ENCODE measurements at regions not wholly inside any gene's neighbourhood (a gene's known extent, or its start where the extent isn't known, plus 50 kb on each side); places are given as distances from the start of the nearest gene placed in this dataset.

GRCh38 chr6:21507811-21508210, 85.7 kb upstream of the SOX4 start:
- Histone ChIP-seq H3K27ac (ENCODE audit: extremely low read depth, low read depth, low read length) (no peak overlapping the region), H3K9me3 (ENCODE audit: control insufficient read depth, insufficient read depth, low read depth, low read length) (no peaks in the 10 kb centered on the region), H3K36me3 (ENCODE audit: control insufficient read depth in 2 of 2, insufficient read depth in 1 of 2, low read length in 2 of 2) (no peaks in the 10 kb centered on the region), H3K4me1 (ENCODE audit: control insufficient read depth, insufficient read depth, low read length) (no peaks in the 10 kb centered on the region), H3K4me3 (ENCODE audit: low read depth, low read length) (no peak overlapping the region)
- POLR2A ChIA-PET = no interaction called here
- TF ChIP-seq ZNF37A (tag by site-specific recombination; IDR thresholded peaks at IDR 0.05) (no peak), ZNF776 (tag by site-specific recombination; IDR thresholded peaks at IDR 0.05; ENCODE audit: borderline replicate concordance) (no peak), KLF10 (tag by site-specific recombination; IDR thresholded peaks at IDR 0.05) (no peak), ZNF302 (tag by site-specific recombination; IDR thresholded peaks at IDR 0.05; ENCODE audit: low read depth) (no peak), ZNF785 (tag by site-specific recombination; IDR thresholded peaks at IDR 0.05) (no peak), MYNN (tag by site-specific recombination; IDR thresholded peaks at IDR 0.05; ENCODE audit: borderline replicate concordance) (no peak), ZNF558 (tag by site-specific recombination; IDR thresholded peaks at IDR 0.05) (no peak), ZNF121 (tag by site-specific recombination; IDR thresholded peaks at IDR 0.05) (no peak), AEBP2 (tag by site-specific recombination; IDR thresholded peaks at IDR 0.05; ENCODE audit: borderline replicate concordance) (no peak), ZNF529 (tag by site-specific recombination; IDR thresholded peaks at IDR 0.05; ENCODE audit: insufficient replicate concordance) (no peak), ZNF175 (tag by site-specific recombination; IDR thresholded peaks at IDR 0.05) (no peak), ZNF76 (tag by site-specific recombination; IDR thresholded peaks at IDR 0.05; ENCODE audit: borderline replicate concordance, low read depth) (no peak), ZNF248 (tag by site-specific recombination; IDR thresholded peaks at IDR 0.05) (no peak), ZNF174 (tag by site-specific recombination; IDR thresholded peaks at IDR 0.05) (no peak), ZNF416 (tag by site-specific recombination; IDR thresholded peaks at IDR 0.05) (no peak)
- CTCF ChIA-PET = interaction anchor here (0.6 kb wide), 1 partner anchor 24 kb away, joined by 4 read pairs; no protein-coding TSS in a partner anchor

DNA sequence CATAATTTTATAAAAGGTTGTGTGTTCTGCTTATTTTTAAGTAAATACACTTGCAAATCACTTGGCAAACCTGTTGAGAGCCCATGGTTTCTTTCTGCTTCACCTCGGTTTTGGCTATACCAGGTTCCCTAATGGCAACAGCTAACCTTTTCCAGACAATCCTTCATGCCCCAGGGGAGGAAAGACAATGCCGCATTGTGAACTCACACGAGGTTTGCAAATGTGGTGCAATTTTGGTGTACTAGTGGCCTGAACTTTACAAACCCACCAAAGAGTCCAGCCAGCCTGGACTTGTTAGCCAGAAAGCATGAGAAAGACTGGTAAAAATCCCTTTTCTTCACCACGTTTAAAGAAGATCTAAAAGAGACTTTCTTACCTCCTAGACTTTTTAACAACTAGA, 84.8 kb upstream of the SOX4 start:
- ChIA-PET CTCF (interaction anchor here (0.6 to 0.7 kb wide), 2 partner anchors 55 to 182 kb away, joined by 5 to 7 read pairs; no protein-coding TSS in a partner anchor), POLR2A (no interaction called here)
- H3K4me1 ChIP-seq (ENCODE audit: control insufficient read depth, insufficient read depth, low read length) = no peaks in the 10 kb centered on the region
- H3K4me3 ChIP-seq (ENCODE audit: low read depth, low read length) = no peak overlapping the region
- TF ChIP-seq GLIS1 (tag by site-specific recombination; IDR thresholded peaks at IDR 0.05) (no peak), ZNF596 (tag by site-specific recombination; IDR thresholded peaks at IDR 0.05) (no peak), ZNF792 (tag by site-specific recombination; IDR thresholded peaks at IDR 0.05) (no peak), ZNF433 (tag by site-specific recombination; IDR thresholded peaks at IDR 0.05; ENCODE audit: low read depth) (no peak), ZNF585B (tag by site-specific recombination; IDR thresholded peaks at IDR 0.05) (no peak), ZNF391 (tag by site-specific recombination; IDR thresholded peaks at IDR 0.05; ENCODE audit: borderline replicate concordance, low read depth) (no peak)
- H3K27ac ChIP-seq (ENCODE audit: extremely low read depth, low read depth, low read length) = no peak overlapping the region
- H3K9me3 ChIP-seq (ENCODE audit: control insufficient read depth, insufficient read depth, low read depth, low read length) = no peaks in the 10 kb centered on the region
- no peaks in the 10 kb centered on the region for H3K36me3 ChIP-seq (ENCODE audit: control insufficient read depth in 2 of 2, insufficient read depth in 1 of 2, low read length in 2 of 2)

GRCh38 chr6:21511891-21512550, 81.5 kb upstream of the SOX4 start:
- Histone ChIP-seq H3K4me1 (ENCODE audit: control insufficient read depth, insufficient read depth, low read length) (no peaks in the 10 kb centered on the region), H3K9me3 (ENCODE audit: control insufficient read depth, insufficient read depth, low read depth, low read length) (no peaks in the 10 kb centered on the region), H3K27ac (ENCODE audit: extremely low read depth, low read depth, low read length) (no peak overlapping the region), H3K4me3 (ENCODE audit: low read depth, low read length) (no peak overlapping the region), H3K36me3 (ENCODE audit: control insufficient read depth in 2 of 2, insufficient read depth in 1 of 2, low read length in 2 of 2) (no peaks in the 10 kb centered on the region)
- ChIA-PET CTCF (interaction anchor here (0.5 kb wide), 1 partner anchor 958 kb away, joined by 5 read pairs; no protein-coding TSS in a partner anchor), POLR2A (interaction anchor here (0.6 kb wide), 1 partner anchor 89 kb away, joined by 3 read pairs; no protein-coding TSS in a partner anchor)
- TF ChIP-seq, protein P1, sequence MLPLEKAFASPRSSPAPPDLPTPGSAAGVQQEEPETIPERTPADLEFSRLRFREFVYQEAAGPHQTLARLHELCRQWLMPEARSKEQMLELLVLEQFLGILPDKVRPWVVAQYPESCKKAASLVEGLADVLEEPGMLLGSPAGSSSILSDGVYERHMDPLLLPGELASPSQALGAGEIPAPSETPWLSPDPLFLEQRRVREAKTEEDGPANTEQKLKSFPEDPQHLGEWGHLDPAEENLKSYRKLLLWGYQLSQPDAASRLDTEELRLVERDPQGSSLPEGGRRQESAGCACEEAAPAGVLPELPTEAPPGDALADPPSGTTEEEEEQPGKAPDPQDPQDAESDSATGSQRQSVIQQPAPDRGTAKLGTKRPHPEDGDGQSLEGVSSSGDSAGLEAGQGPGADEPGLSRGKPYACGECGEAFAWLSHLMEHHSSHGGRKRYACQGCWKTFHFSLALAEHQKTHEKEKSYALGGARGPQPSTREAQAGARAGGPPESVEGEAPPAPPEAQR (tag by site-specific recombination; IDR thresholded peaks at IDR 0.05) = no peak
- TF ChIP-seq SCRT1 (tag by site-specific recombination; IDR thresholded peaks at IDR 0.05; ENCODE audit: borderline replicate concordance) (no peak), TRIM28 (IDR thresholded peaks at IDR 0.05; ENCODE audit: borderline replicate concordance, low read length) (no peak), ZBTB21 (tag by site-specific recombination; IDR thresholded peaks at IDR 0.05) (no peak), ZNF768 (tag by site-specific recombination; IDR thresholded peaks at IDR 0.05) (no peak), ZNF239 (tag by site-specific recombination; IDR thresholded peaks at IDR 0.05) (no peak)
- TF ChIP-seq, protein P2, sequence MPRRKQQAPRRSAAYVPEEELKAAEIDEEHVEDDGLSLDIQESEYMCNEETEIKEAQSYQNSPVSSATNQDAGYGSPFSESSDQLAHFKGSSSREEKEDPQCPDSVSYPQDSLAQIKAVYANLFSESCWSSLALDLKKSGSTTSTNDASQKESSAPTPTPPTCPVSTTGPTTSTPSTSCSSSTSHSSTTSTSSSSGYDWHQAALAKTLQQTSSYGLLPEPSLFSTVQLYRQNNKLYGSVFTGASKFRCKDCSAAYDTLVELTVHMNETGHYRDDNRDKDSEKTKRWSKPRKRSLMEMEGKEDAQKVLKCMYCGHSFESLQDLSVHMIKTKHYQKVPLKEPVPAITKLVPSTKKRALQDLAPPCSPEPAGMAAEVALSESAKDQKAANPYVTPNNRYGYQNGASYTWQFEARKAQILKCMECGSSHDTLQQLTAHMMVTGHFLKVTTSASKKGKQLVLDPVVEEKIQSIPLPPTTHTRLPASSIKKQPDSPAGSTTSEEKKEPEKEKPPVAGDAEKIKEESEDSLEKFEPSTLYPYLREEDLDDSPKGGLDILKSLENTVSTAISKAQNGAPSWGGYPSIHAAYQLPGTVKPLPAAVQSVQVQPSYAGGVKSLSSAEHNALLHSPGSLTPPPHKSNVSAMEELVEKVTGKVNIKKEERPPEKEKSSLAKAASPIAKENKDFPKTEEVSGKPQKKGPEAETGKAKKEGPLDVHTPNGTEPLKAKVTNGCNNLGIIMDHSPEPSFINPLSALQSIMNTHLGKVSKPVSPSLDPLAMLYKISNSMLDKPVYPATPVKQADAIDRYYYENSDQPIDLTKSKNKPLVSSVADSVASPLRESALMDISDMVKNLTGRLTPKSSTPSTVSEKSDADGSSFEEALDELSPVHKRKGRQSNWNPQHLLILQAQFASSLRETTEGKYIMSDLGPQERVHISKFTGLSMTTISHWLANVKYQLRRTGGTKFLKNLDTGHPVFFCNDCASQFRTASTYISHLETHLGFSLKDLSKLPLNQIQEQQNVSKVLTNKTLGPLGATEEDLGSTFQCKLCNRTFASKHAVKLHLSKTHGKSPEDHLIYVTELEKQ (tag by site-specific recombination; IDR thresholded peaks at IDR 0.05; ENCODE audit: borderline replicate concordance) = no peak
